ENCODE measurements at regions not wholly inside any gene's neighbourhood (a gene's known extent, or its start where the extent isn't known, plus 50 kb on each side); places are given as distances from the start of the nearest gene placed in this dataset.

GRCh38 chr5:179405054-179405416 lies 59.8 kb upstream of the ADAMTS2 start:
- no peak for TF ChIP-seq CTCF (IDR thresholded peaks at IDR 0.05)
- TF ChIP-seq POLR2A (IDR thresholded peaks at IDR 0.05), result no peak
